ENCODE measurements at regions not wholly inside any gene's neighbourhood (a gene's known extent, or its start where the extent isn't known, plus 50 kb on each side); places are given as distances from the start of the nearest gene placed in this dataset.

- POLR2A ChIA-PET: no interaction called here
- no peak for TF ChIP-seq CTCF (IDR thresholded peaks at IDR 0.05; ENCODE audit: control extremely low read depth, extremely low read depth, low read depth, missing control alignments)
- CTCF ChIA-PET: interaction anchor here (0.9 to 1.5 kb wide), 5 partner anchors 8 to 21 kb away, joined by 3 to 7 read pairs (median 4); no protein-coding TSS in a partner anchor
- no peak for DNase-seq (ENCODE audit: extremely low spot score)
Measured at GRCh38 chr9:19650312-19650711, 138.5 kb downstream of the SLC24A2 start.

GRCh38 chr9:19649336-19650041 lies 139.3 kb downstream of the SLC24A2 start:
- CTCF ChIA-PET: interaction anchor here (0.9 to 1.5 kb wide), 3 partner anchors 9 to 16 kb away, joined by 3 to 7 read pairs (median 4); no protein-coding TSS in a partner anchor

GRCh38 chr9:19648672-19649071 lies 140.2 kb downstream of the SLC24A2 start:
- ChIA-PET CTCF (interaction anchor here (0.9 kb wide), 1 partner anchor 10 kb away, joined by 4 read pairs; no protein-coding TSS in a partner anchor), POLR2A (no interaction called here)
- TF ChIP-seq CTCF (IDR thresholded peaks at IDR 0.05; ENCODE audit: control extremely low read depth, extremely low read depth, low read depth, missing control alignments): no peak
- DNase-seq (ENCODE audit: extremely low spot score): no peak

More at GRCh38 chr9:19649336-19650041, 139.3 kb downstream of the SLC24A2 start:
- POLR2A ChIA-PET: no interaction called here
- no peak for DNase-seq (ENCODE audit: extremely low spot score)
- no peak for TF ChIP-seq CTCF (IDR thresholded peaks at IDR 0.05; ENCODE audit: control extremely low read depth, extremely low read depth, low read depth, missing control alignments)

GRCh38 chr9:19643875-19644274 lies 145.0 kb downstream of the SLC24A2 start:
- DNase-seq (ENCODE audit: extremely low spot score): no peak
- ChIA-PET POLR2A (no interaction called here), CTCF (no interaction called here)

GRCh38 chr9:19642256-19642655 lies 146.6 kb downstream of the SLC24A2 start:
- DNase-seq (ENCODE audit: extremely low spot score): no peak
- TF ChIP-seq CTCF (IDR thresholded peaks at IDR 0.05; ENCODE audit: control extremely low read depth, extremely low read depth, low read depth, missing control alignments): no peak
- CTCF ChIA-PET: interaction anchor here (0.6 to 1.9 kb wide), 9 partner anchors 9 to 662 kb away, joined by 3 to 6 read pairs (median 3); no protein-coding TSS in a partner anchor
- POLR2A ChIA-PET: no interaction called here

More at GRCh38 chr9:19643875-19644274, 145.0 kb downstream of the SLC24A2 start:
- no peak for TF ChIP-seq CTCF (IDR thresholded peaks at IDR 0.05; ENCODE audit: control extremely low read depth, extremely low read depth, low read depth, missing control alignments)

GRCh38 chr9:19641046-19641445 lies 147.8 kb downstream of the SLC24A2 start:
- peak; percentile 9 for DNase-seq (ENCODE audit: extremely low spot score)
- POLR2A ChIA-PET: no interaction called here
- no peak for TF ChIP-seq CTCF (IDR thresholded peaks at IDR 0.05; ENCODE audit: control extremely low read depth, extremely low read depth, low read depth, missing control alignments)
- CTCF ChIA-PET: interaction anchor here (0.8 to 1.2 kb wide), 2 partner anchors 12 to 15 kb away, joined by 3 to 4 read pairs; no protein-coding TSS in a partner anchor

Data from GM10248 (cell line).